ENCODE measurements at regions not wholly inside any gene's neighbourhood (a gene's known extent, or its start where the extent isn't known, plus 50 kb on each side); places are given as distances from the start of the nearest gene placed in this dataset.

- peaks cover 3% of the 10 kb centered on the region for H3K27me3 ChIP-seq (ENCODE audit: insufficient read depth, low read length)
- no peak overlapping the region for H3K9ac ChIP-seq (ENCODE audit: low read length)
- H4K20me1 ChIP-seq (ENCODE audit: insufficient read depth, low read length): no peaks in the 10 kb centered on the region
- Mint-ChIP-seq H3K27ac (ENCODE audit: unreplicated experiment) (no peak overlapping the region), H3K36me3 (ENCODE audit: low read depth, unreplicated experiment) (peaks cover 2% of the 10 kb centered on the region), H3K9me3 (ENCODE audit: unreplicated experiment) (peaks cover 3% of the 10 kb centered on the region), H3K4me3 (ENCODE audit: unreplicated experiment) (no peak overlapping the region), H3K4me1 (ENCODE audit: low read depth, unreplicated experiment) (no peaks in the 10 kb centered on the region), H3K27me3 (ENCODE audit: low read depth, unreplicated experiment) (peaks cover 48% of the 10 kb centered on the region)
- no peak for DNase-seq (ENCODE audit: low read depth)
- H2AFZ ChIP-seq (ENCODE audit: low read depth, low read length): no peak overlapping the region
- no peak for FAIRE-seq
- H3K4me1 ChIP-seq (ENCODE audit: insufficient read depth, low read length): no peaks in the 10 kb centered on the region
- H3K9me3 ChIP-seq (ENCODE audit: insufficient read depth, low read depth, low read length): no peaks in the 10 kb centered on the region
- H3K36me3 ChIP-seq (ENCODE audit: insufficient read depth, low read length): no peaks in the 10 kb centered on the region
- no peaks in the 10 kb centered on the region for H3K79me2 ChIP-seq (ENCODE audit: insufficient read depth, low read length)
- TF ChIP-seq CTCF (IDR thresholded peaks at IDR 0.05; ENCODE audit: insufficient read depth, low read depth, low read length) (no peak), EZH2 (IDR thresholded peaks at IDR 0.05; ENCODE audit: insufficient read depth, low read length) (no peak)
- no peak overlapping the region for H3K4me3 ChIP-seq (ENCODE audit: insufficient read depth, low read depth, low read length)
- H3K4me2 ChIP-seq (ENCODE audit: low read length): no peak overlapping the region
- no peak overlapping the region for H3K27ac ChIP-seq (ENCODE audit: low read depth, low read length)
Observed at GRCh38 chr16:86723689-86724088, 145.3 kb downstream of the FOXL1 start.

GRCh38 chr16:86725401-86725800, 147.1 kb downstream of the FOXL1 start:
- no peaks in the 10 kb centered on the region for H3K79me2 ChIP-seq (ENCODE audit: insufficient read depth, low read length)
- Mint-ChIP-seq H3K4me3 (ENCODE audit: unreplicated experiment) (no peak overlapping the region), H3K9me3 (ENCODE audit: unreplicated experiment) (peaks cover 5% of the 10 kb centered on the region), H3K27ac (ENCODE audit: unreplicated experiment) (no peak overlapping the region), H3K27me3 (ENCODE audit: low read depth, unreplicated experiment) (peaks cover 52% of the 10 kb centered on the region), H3K4me1 (ENCODE audit: low read depth, unreplicated experiment) (no peaks in the 10 kb centered on the region), H3K36me3 (ENCODE audit: low read depth, unreplicated experiment) (peaks cover 2% of the 10 kb centered on the region)
- H3K4me2 ChIP-seq (ENCODE audit: low read length): no peak overlapping the region
- no peak overlapping the region for H2AFZ ChIP-seq (ENCODE audit: low read depth, low read length)
- TF ChIP-seq EZH2 (IDR thresholded peaks at IDR 0.05; ENCODE audit: insufficient read depth, low read length) (no peak), CTCF (IDR thresholded peaks at IDR 0.05; ENCODE audit: insufficient read depth, low read depth, low read length) (no peak)
- no peak overlapping the region for H3K27ac ChIP-seq (ENCODE audit: low read depth, low read length)
- H3K4me1 ChIP-seq (ENCODE audit: insufficient read depth, low read length): no peaks in the 10 kb centered on the region
- no peaks in the 10 kb centered on the region for H3K36me3 ChIP-seq (ENCODE audit: insufficient read depth, low read length)
- H3K9me3 ChIP-seq (ENCODE audit: insufficient read depth, low read depth, low read length): no peaks in the 10 kb centered on the region
- DNase-seq (ENCODE audit: low read depth): no peak
- FAIRE-seq: no peak
- no peaks in the 10 kb centered on the region for H4K20me1 ChIP-seq (ENCODE audit: insufficient read depth, low read length)
- H3K9ac ChIP-seq (ENCODE audit: low read length): no peak overlapping the region
- peaks cover 4% of the 10 kb centered on the region for H3K27me3 ChIP-seq (ENCODE audit: insufficient read depth, low read length)
- no peak overlapping the region for H3K4me3 ChIP-seq (ENCODE audit: insufficient read depth, low read depth, low read length)

- Mint-ChIP-seq H3K4me1 (ENCODE audit: low read depth, unreplicated experiment) (no peaks in the 10 kb centered on the region), H3K27ac (ENCODE audit: unreplicated experiment) (no peak overlapping the region), H3K27me3 (ENCODE audit: low read depth, unreplicated experiment) (peaks cover 56% of the 10 kb centered on the region), H3K36me3 (ENCODE audit: low read depth, unreplicated experiment) (peaks cover 2% of the 10 kb centered on the region), H3K9me3 (ENCODE audit: unreplicated experiment) (peaks cover 5% of the 10 kb centered on the region), H3K4me3 (ENCODE audit: unreplicated experiment) (no peak overlapping the region)
- H3K79me2 ChIP-seq (ENCODE audit: insufficient read depth, low read length): no peaks in the 10 kb centered on the region
- no peak overlapping the region for H3K27ac ChIP-seq (ENCODE audit: low read depth, low read length)
- H4K20me1 ChIP-seq (ENCODE audit: insufficient read depth, low read length): no peaks in the 10 kb centered on the region
- H3K4me1 ChIP-seq (ENCODE audit: insufficient read depth, low read length): no peaks in the 10 kb centered on the region
- H3K36me3 ChIP-seq (ENCODE audit: insufficient read depth, low read length): no peaks in the 10 kb centered on the region
- H3K9me3 ChIP-seq (ENCODE audit: insufficient read depth, low read depth, low read length): no peaks in the 10 kb centered on the region
- no peak overlapping the region for H3K4me2 ChIP-seq (ENCODE audit: low read length)
- TF ChIP-seq EZH2 (IDR thresholded peaks at IDR 0.05; ENCODE audit: insufficient read depth, low read length): no peak
- no peak for TF ChIP-seq CTCF (IDR thresholded peaks at IDR 0.05; ENCODE audit: insufficient read depth, low read depth, low read length)
- H3K9ac ChIP-seq (ENCODE audit: low read length): no peak overlapping the region
- H2AFZ ChIP-seq (ENCODE audit: low read depth, low read length): no peak overlapping the region
- no peak for DNase-seq (ENCODE audit: low read depth)
- H3K4me3 ChIP-seq (ENCODE audit: insufficient read depth, low read depth, low read length): no peak overlapping the region
- no peak for FAIRE-seq
- peaks cover 6% of the 10 kb centered on the region for H3K27me3 ChIP-seq (ENCODE audit: insufficient read depth, low read length)
Observed at GRCh38 chr16:86726340-86726739, 148.0 kb downstream of the FOXL1 start.

Measured in astrocyte (in vitro differentiated cells and primary cell).